OCI-LY3 (cell line): ENCODE measurements at regions not wholly inside any gene's neighbourhood (a gene's known extent, or its start where the extent isn't known, plus 50 kb on each side); places are given as distances from the start of the nearest gene placed in this dataset.

Experiments
- H2AFZ ChIP-seq: fragments of 200-600, 300-600 bp; shearing (Covaris generic); 2 replicates; pipeline ENCODE4 v1.6.0; 2014; ENCODE audit warnings: antibody characterized with exemption, low read depth, low read length
- H3K27ac ChIP-seq: fragments of 200-600, 300-600 bp; sonication (generic); 2 replicates; pipeline ENCODE4 v1.5.1; 2014; ENCODE audit warnings: mild to moderate bottlenecking, low read length, moderate library complexity, mixed read lengths
- H3K27me3 ChIP-seq: fragments of 200-600, 300-600 bp; sonication (generic); 2 replicates; pipeline ENCODE4 v1.6.1; 2014; ENCODE audit warnings: low read depth, low read length, mixed read lengths
- H3K36me3 ChIP-seq: fragments of 200-600, 300-600 bp; sonication (generic); replicated peaks from 2 replicates; pipeline ENCODE3; 2014; ENCODE audit warnings: low read depth, low read length, mixed read lengths
- H3K4me1 ChIP-seq: fragments of 300-600, 200-600 bp; sonication (generic); 2 replicates; pipeline ENCODE4 v1.6.1; 2014; ENCODE audit warnings: low read length, mixed read lengths
- H3K4me2 ChIP-seq: fragments of 200-600, 300-600 bp; sonication (generic); 2 replicates; pipeline ENCODE4 v1.6.1; 2014; ENCODE audit warnings: low read length, mixed read lengths
- H3K4me3 ChIP-seq: fragments of 300-600, 200-600 bp; sonication (generic); 2 replicates; pipeline ENCODE4 v1.5.1; 2014; ENCODE audit warnings: antibody characterized with exemption, mild to moderate bottlenecking, low read length, moderate library complexity
- H3K79me2 ChIP-seq: fragments of 300-600, 200-600 bp; shearing (Covaris generic); 2 replicates; pipeline ENCODE4 v1.6.1; 2014; ENCODE audit warnings: mild to moderate bottlenecking, low read length, mixed read lengths
- H3K9ac ChIP-seq: fragments of 300-600, 200-600 bp; shearing (Covaris generic); 2 replicates; pipeline ENCODE4 v1.6.0; 2014; ENCODE audit warnings: mild to moderate bottlenecking, low read length, moderate library complexity
- H3K9me3 ChIP-seq: fragments of 200-600, 300-600 bp; shearing (Covaris generic); 2 replicates; pipeline ENCODE4 v1.6.1; 2014; ENCODE audit warnings: low read length, mixed read lengths; ENCODE audit not compliant: insufficient read depth
- H4K20me1 ChIP-seq: fragments of 200-600, 300-600 bp; sonication (generic); 2 replicates; pipeline ENCODE4 v1.6.1; 2016; ENCODE audit warnings: low read length, mixed read lengths; ENCODE audit not compliant: insufficient read depth
- EZH2phosphoT487 ChIP-seq: fragments of 200-600 bp; shearing (Covaris generic); IDR thresholded peaks from 2 replicates; pipeline ENCODE4 v1.6.1; 2018; ENCODE audit warnings: antibody characterized with exemption, mixed run types, low read depth
- TF ChIP-seq, protein P1 (sequence below): fragments of 200-600, 300-600 bp; sonication (generic); IDR thresholded peaks from 2 replicates; pipeline ENCODE4 v1.5.1; 2014; ENCODE audit warnings: antibody characterized with exemption, low read length, low read depth

GRCh38 chr22:48975316-48975741, 852.3 kb downstream of the BRD1 start:
- Histone ChIP-seq H3K27me3 (no peaks in the 10 kb centered on the region), H3K36me3 (no peaks in the 10 kb centered on the region), H3K4me2 (no peak overlapping the region), H3K79me2 (no peaks in the 10 kb centered on the region), H3K9ac (no peak overlapping the region), H2AFZ (no peak overlapping the region), H4K20me1 (no peaks in the 10 kb centered on the region), H3K27ac (no peak overlapping the region), H3K4me1 (no peaks in the 10 kb centered on the region), H3K4me3 (no peak overlapping the region), H3K9me3 (no peaks in the 10 kb centered on the region)
- TF ChIP-seq, protein P1, sequence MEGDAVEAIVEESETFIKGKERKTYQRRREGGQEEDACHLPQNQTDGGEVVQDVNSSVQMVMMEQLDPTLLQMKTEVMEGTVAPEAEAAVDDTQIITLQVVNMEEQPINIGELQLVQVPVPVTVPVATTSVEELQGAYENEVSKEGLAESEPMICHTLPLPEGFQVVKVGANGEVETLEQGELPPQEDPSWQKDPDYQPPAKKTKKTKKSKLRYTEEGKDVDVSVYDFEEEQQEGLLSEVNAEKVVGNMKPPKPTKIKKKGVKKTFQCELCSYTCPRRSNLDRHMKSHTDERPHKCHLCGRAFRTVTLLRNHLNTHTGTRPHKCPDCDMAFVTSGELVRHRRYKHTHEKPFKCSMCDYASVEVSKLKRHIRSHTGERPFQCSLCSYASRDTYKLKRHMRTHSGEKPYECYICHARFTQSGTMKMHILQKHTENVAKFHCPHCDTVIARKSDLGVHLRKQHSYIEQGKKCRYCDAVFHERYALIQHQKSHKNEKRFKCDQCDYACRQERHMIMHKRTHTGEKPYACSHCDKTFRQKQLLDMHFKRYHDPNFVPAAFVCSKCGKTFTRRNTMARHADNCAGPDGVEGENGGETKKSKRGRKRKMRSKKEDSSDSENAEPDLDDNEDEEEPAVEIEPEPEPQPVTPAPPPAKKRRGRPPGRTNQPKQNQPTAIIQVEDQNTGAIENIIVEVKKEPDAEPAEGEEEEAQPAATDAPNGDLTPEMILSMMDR = no peak
- TF ChIP-seq EZH2phosphoT487 = no peak

DNA sequence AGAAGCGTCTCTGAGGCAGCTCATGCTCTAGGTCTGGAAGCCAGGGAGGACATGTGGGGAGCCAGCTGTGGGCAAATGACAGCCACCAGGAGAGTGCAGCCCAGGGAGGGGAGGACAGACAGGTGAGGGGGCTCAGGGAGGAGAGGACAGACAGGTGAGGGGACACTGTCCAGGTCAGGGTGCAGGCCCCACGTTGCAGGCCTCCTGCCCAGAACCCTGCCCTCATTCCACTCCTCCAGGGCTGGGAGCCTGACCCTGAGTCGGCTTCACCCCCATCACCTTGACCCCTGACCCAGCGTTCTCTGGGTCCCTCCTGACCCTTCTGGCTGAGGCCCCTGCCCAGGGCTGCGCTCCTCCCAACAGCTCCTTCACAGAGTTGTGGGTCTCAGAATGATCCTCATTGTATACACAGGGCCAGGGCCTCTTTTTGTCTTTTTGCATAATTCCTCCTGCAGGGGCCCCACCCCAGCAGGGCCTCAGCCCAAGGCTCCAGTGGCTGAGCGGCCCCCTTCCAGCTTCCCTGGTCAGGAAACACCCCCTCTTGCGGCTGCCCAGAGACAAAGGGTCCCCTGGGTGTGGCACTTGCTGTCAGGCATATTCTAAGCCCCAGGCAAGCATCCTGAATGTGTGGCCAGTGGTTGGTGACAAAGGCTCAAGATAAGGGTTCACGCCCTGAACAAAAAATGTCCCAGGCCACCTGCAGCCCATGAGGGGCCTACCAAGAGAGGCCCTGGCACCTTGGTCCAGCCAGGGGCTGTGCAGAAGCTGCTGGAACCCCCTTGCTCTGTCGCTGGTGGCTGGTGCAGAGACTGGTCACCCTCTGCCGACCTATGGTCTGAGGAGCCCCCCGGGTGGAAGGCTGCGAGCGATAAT, 853.0 kb downstream of the BRD1 start:
- Histone ChIP-seq H3K9ac (no peak overlapping the region), H3K4me1 (no peaks in the 10 kb centered on the region), H2AFZ (no peak overlapping the region), H3K9me3 (no peaks in the 10 kb centered on the region), H4K20me1 (no peaks in the 10 kb centered on the region), H3K27me3 (no peaks in the 10 kb centered on the region), H3K4me3 (no peak overlapping the region), H3K79me2 (no peaks in the 10 kb centered on the region), H3K27ac (no peak overlapping the region), H3K36me3 (no peaks in the 10 kb centered on the region), H3K4me2 (no peak overlapping the region)
- TF ChIP-seq, protein P1 = no peak
- no peak for TF ChIP-seq EZH2phosphoT487

- Histone ChIP-seq H3K27me3 (no peaks in the 10 kb centered on the region), H3K27ac (no peak overlapping the region), H4K20me1 (no peaks in the 10 kb centered on the region), H3K9me3 (no peaks in the 10 kb centered on the region), H3K4me1 (no peaks in the 10 kb centered on the region), H3K4me3 (no peak overlapping the region), H3K9ac (no peak overlapping the region), H3K79me2 (no peaks in the 10 kb centered on the region), H2AFZ (no peak overlapping the region), H3K36me3 (no peaks in the 10 kb centered on the region), H3K4me2 (no peak overlapping the region)
- TF ChIP-seq, protein P1 = no peak
- no peak for TF ChIP-seq EZH2phosphoT487
Measured at GRCh38 chr22:48973694-48974041, 854.0 kb downstream of the BRD1 start.

DNA sequence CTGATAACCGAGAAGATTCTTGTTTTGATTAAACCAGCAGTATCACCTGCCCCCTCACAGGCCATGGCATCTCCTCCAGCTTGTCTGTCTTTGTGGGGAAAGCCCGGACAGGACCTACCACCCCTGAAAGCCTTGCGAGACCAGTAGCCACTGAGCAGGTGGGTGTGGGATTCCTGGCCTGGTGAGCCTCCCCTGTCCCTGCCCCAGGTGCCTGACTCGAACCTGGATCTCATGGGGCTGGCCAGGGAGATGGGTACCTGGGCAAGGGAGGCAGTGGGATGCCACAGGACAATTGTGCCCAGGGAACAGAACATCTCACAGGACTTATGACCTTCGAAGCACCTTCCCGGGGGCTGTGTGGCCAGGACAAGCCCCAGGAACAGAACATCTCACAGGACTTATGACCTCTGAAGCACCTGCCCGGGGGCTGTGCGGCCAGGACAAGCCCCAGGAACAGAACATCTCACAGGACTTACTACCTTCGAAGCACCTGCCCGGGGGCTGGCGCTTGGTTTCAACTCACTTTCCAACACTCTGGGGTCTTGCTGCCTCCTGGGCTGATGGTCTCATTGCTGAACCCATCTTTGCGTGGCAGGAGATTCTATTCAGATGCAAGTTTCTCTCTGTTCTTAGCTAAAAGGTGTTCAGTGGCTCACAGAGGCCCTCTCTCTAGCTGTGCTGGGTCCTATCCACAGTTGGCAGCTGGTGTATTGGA, 854.5 kb downstream of the BRD1 start:
- Histone ChIP-seq H3K9ac (no peak overlapping the region), H3K27me3 (no peaks in the 10 kb centered on the region), H3K9me3 (no peaks in the 10 kb centered on the region), H3K27ac (no peak overlapping the region), H4K20me1 (no peaks in the 10 kb centered on the region), H3K4me2 (no peak overlapping the region), H3K36me3 (no peaks in the 10 kb centered on the region), H2AFZ (no peak overlapping the region), H3K4me3 (no peak overlapping the region), H3K79me2 (no peaks in the 10 kb centered on the region), H3K4me1 (no peaks in the 10 kb centered on the region)
- TF ChIP-seq, protein P1 = no peak
- no peak for TF ChIP-seq EZH2phosphoT487
